ENCODE measurements at regions not wholly inside any gene's neighbourhood (a gene's known extent, or its start where the extent isn't known, plus 50 kb on each side); places are given as distances from the start of the nearest gene placed in this dataset.
A peak's percentile ranks its signal among the peaks of the same experiment; 100 is the strongest.

- no peaks in the 10 kb centered on the region for H3K36me3 ChIP-seq (ENCODE audit: low read depth)
- H3K4me2 ChIP-seq = no peak overlapping the region
- H3F3A ChIP-seq (ENCODE audit: insufficient read depth, low read depth) = no peaks in the 10 kb centered on the region
- no peaks in the 10 kb centered on the region for H3K79me2 ChIP-seq (ENCODE audit: low read depth)
- POLR2A ChIA-PET (ENCODE audit: unreplicated experiment) = no interaction called here
- H2AFZ ChIP-seq = no peak overlapping the region
- no peaks in the 10 kb centered on the region for H4K20me1 ChIP-seq (ENCODE audit: insufficient read depth)
- CTCF ChIA-PET = no interaction called here
- H3K9me2 ChIP-seq (ENCODE audit: insufficient read depth) = no peaks in the 10 kb centered on the region
- peaks cover 11% of the 10 kb centered on the region; the same call in 1 of the 2 replicates for H3K4me1 ChIP-seq (replicated peaks; ENCODE audit: insufficient read depth)
- TF ChIP-seq EZH2 (IDR thresholded peaks at IDR 0.05; ENCODE audit: low read depth) (no peak), CTCF (conservative IDR thresholded peaks at IDR 0.05) (no peak)
- H3K27ac ChIP-seq = no peak overlapping the region
- no peaks in the 10 kb centered on the region for H3K9me3 ChIP-seq (ENCODE audit: insufficient read depth, low read depth)
- no peaks in the 10 kb centered on the region for H3K27me3 ChIP-seq (ENCODE audit: insufficient read depth, low read depth)
- no peak for DNase-seq
- intact Hi-C loops (cut with micrococcal nuclease; ENCODE audit: unreplicated experiment) = no loop called here
- no TSS peak for BruUV-seq (replicated peaks)
- H3K4me3 ChIP-seq = no peak overlapping the region
These were observed 278.3 kb upstream of the PCSK5 start for GRCh38 chr9:75612205-75612604.

GRCh38 chr9:75612754-75613153 lies 277.7 kb upstream of the PCSK5 start:
- H3K36me3 ChIP-seq (ENCODE audit: low read depth) = no peaks in the 10 kb centered on the region
- DNase-seq = no peak
- no peak overlapping the region for H3K4me3 ChIP-seq
- ChIA-PET POLR2A (ENCODE audit: unreplicated experiment) (no interaction called here), CTCF (no interaction called here)
- H3F3A ChIP-seq (ENCODE audit: insufficient read depth, low read depth) = no peaks in the 10 kb centered on the region
- no TSS peak for BruUV-seq (replicated peaks)
- no peak overlapping the region for H2AFZ ChIP-seq
- no peak overlapping the region for H3K4me2 ChIP-seq
- H4K20me1 ChIP-seq (ENCODE audit: insufficient read depth) = no peaks in the 10 kb centered on the region
- intact Hi-C loops (cut with micrococcal nuclease; ENCODE audit: unreplicated experiment) = no loop called here
- no peaks in the 10 kb centered on the region for H3K9me2 ChIP-seq (ENCODE audit: insufficient read depth)
- no peak overlapping the region for H3K27ac ChIP-seq
- H3K9me3 ChIP-seq (ENCODE audit: insufficient read depth, low read depth) = no peaks in the 10 kb centered on the region
- no peaks in the 10 kb centered on the region for H3K79me2 ChIP-seq (ENCODE audit: low read depth)
- peaks cover 11% of the 10 kb centered on the region; the same call in 1 of the 2 replicates for H3K4me1 ChIP-seq (replicated peaks; ENCODE audit: insufficient read depth)
- no peaks in the 10 kb centered on the region for H3K27me3 ChIP-seq (ENCODE audit: insufficient read depth, low read depth)
- TF ChIP-seq EZH2 (IDR thresholded peaks at IDR 0.05; ENCODE audit: low read depth) (no peak), CTCF (conservative IDR thresholded peaks at IDR 0.05) (no peak)

GRCh38 chr9:75615284-75615683 lies 275.2 kb upstream of the PCSK5 start:
- Histone ChIP-seq H3K79me2 (ENCODE audit: low read depth) (no peaks in the 10 kb centered on the region), H3K27ac (no peak overlapping the region), H3K27me3 (ENCODE audit: insufficient read depth, low read depth) (no peaks in the 10 kb centered on the region), H3K4me3 (no peak overlapping the region), H3K4me2 (peak overlapping the region; percentile 22), H4K20me1 (ENCODE audit: insufficient read depth) (no peaks in the 10 kb centered on the region), H3K9me3 (ENCODE audit: insufficient read depth, low read depth) (no peaks in the 10 kb centered on the region), H3K4me1 (replicated peaks; ENCODE audit: insufficient read depth) (peaks cover 11% of the 10 kb centered on the region; the same call in 1 of the 2 replicates), H3K9me2 (ENCODE audit: insufficient read depth) (no peaks in the 10 kb centered on the region), H3F3A (ENCODE audit: insufficient read depth, low read depth) (no peaks in the 10 kb centered on the region), H3K36me3 (ENCODE audit: low read depth) (no peaks in the 10 kb centered on the region), H2AFZ (no peak overlapping the region)
- DNase-seq = peak in 1 of 2 experiments; percentile 64
- TF ChIP-seq EZH2 (IDR thresholded peaks at IDR 0.05; ENCODE audit: low read depth) = no peak
- no peak for TF ChIP-seq CTCF (conservative IDR thresholded peaks at IDR 0.05)
- ChIA-PET CTCF (no interaction called here), POLR2A (ENCODE audit: unreplicated experiment) (no interaction called here)
- BruUV-seq (replicated peaks) = no TSS peak
- intact Hi-C loops (cut with micrococcal nuclease; ENCODE audit: unreplicated experiment) = no loop called here
